ENCODE measurements at regions not wholly inside any gene's neighbourhood (a gene's known extent, or its start where the extent isn't known, plus 50 kb on each side); places are given as distances from the start of the nearest gene placed in this dataset.

DNA sequence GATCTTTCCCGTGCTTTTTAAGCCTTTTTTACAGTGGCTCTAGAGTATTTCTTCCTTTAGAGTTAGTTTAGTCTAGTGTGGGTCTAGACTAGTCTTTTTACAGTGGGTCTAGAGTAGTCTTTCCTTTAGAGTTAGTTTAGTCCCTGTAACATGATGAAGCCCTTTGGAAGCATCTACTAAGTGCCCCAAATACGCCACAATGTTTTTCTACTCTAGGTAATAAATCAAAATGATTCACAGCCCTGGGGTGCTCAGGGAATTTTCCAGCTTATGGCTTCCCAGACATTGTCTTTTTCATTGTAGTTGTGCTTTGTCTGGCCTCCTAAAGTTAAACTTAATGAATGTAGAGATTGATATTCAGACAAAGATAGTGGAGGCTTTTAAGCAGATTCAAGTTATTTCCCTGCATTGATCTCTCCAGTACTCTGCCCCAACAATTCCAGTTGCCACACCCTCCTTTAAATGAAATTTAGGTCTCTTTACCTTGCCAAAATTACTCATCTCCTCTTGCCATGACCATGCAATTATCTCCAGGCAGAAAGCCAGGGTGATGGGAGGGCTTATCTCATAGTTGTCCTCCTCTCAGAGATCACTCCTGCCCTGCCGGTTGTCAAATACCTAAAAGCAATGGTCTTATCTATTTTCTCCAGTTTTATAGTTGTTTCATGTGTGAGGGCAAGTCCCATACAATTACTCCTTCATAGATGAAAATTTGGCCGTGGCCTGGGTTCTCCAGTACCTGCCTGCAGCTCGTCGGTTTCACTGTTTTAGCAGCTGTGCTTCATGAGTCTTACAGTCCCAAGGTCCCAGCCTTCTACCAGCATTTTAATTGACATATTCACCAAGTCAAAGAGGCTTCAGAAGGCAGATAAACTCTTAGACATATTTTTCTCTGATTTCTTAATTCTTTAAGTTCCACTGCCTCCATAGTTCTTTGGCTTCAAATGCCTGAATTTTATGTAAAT lies 794.0 kb upstream of the COX7C start:
- TF ChIP-seq, protein P1, sequence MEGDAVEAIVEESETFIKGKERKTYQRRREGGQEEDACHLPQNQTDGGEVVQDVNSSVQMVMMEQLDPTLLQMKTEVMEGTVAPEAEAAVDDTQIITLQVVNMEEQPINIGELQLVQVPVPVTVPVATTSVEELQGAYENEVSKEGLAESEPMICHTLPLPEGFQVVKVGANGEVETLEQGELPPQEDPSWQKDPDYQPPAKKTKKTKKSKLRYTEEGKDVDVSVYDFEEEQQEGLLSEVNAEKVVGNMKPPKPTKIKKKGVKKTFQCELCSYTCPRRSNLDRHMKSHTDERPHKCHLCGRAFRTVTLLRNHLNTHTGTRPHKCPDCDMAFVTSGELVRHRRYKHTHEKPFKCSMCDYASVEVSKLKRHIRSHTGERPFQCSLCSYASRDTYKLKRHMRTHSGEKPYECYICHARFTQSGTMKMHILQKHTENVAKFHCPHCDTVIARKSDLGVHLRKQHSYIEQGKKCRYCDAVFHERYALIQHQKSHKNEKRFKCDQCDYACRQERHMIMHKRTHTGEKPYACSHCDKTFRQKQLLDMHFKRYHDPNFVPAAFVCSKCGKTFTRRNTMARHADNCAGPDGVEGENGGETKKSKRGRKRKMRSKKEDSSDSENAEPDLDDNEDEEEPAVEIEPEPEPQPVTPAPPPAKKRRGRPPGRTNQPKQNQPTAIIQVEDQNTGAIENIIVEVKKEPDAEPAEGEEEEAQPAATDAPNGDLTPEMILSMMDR (conservative IDR thresholded peaks at IDR 0.05; ENCODE audit: low read depth, low read length) = no peak
- no peak for TF ChIP-seq EZH2 (IDR thresholded peaks at IDR 0.05; ENCODE audit: borderline replicate concordance, low read depth, low read length, poor library complexity, severe bottlenecking)

All from A673 (cell line).